Fibroblast of villous mesenchyme (primary cell): ENCODE measurements at regions not wholly inside any gene's neighbourhood (a gene's known extent, or its start where the extent isn't known, plus 50 kb on each side); places are given as distances from the start of the nearest gene placed in this dataset.
"Not testable (repeated sequence)": the region's sequence is repeated elsewhere in the genome, so short reads cannot be mapped to it uniquely, and the experiment has no call there.

Experiments used
- DNase-seq: peaks from one replicate; pipeline ENCODE4 v3.0.0-alpha.2; 2010; ENCODE audit warnings: low read depth
- H3K4me3 ChIP-seq: 2 replicates; pipeline ENCODE4 v1.5.1; 2011; ENCODE audit warnings: low read depth, mild to moderate bottlenecking, low read length
- CTCF ChIP-seq: IDR thresholded peaks from 2 replicates; pipeline ENCODE4 v1.5.1; 2012; ENCODE audit warnings: low read depth, mild to moderate bottlenecking, low read length; ENCODE audit not compliant: insufficient read depth

- no peak for DNase-seq
- no peak for TF ChIP-seq CTCF
- no peak overlapping the region for H3K4me3 ChIP-seq
Observed at GRCh38 chr1:233460692-233461091, 133.2 kb downstream of the MAP3K21 start.

- TF ChIP-seq CTCF: no peak
- H3K4me3 ChIP-seq: no peak overlapping the region
- DNase-seq: no peak
Observed at GRCh38 chr1:233461847-233462246, 134.3 kb downstream of the MAP3K21 start.

GRCh38 chr1:233463333-233463732 is 135.8 kb downstream of the MAP3K21 start:
- TF ChIP-seq CTCF: no peak
- no peak overlapping the region for H3K4me3 ChIP-seq
- no peak for DNase-seq

GRCh38 chr1:233465745-233466343 is 138.3 kb downstream of the MAP3K21 start:
- DNase-seq: no peak
- H3K4me3 ChIP-seq: no peak overlapping the region
- no peak for TF ChIP-seq CTCF

GRCh38 chr1:233470741-233471499 is 143.0 kb upstream of the KCNK1 start:
- DNase-seq: no peak
- no peak for TF ChIP-seq CTCF
- H3K4me3 ChIP-seq: no peak overlapping the region

- not testable (repeated sequence) for H3K4me3 ChIP-seq, DNase-seq
Observed at GRCh38 chr1:233471851-233472250, 142.1 kb upstream of the KCNK1 start.

- H3K4me3 ChIP-seq, DNase-seq: not testable (repeated sequence)
Observed at GRCh38 chr1:233472796-233473195, 141.1 kb upstream of the KCNK1 start.
